Cardiac muscle cell (in vitro differentiated cells and primary cell): ENCODE measurements at regions not wholly inside any gene's neighbourhood (a gene's known extent, or its start where the extent isn't known, plus 50 kb on each side); places are given as distances from the start of the nearest gene placed in this dataset.
A peak's percentile ranks its signal among the peaks of the same experiment; 100 is the strongest.

ENCODE experiments used
- DNase-seq, 2 donors: peaks; one replicate each; pipeline versions ENCODE4 v3.0.0 to v3.0.0-alpha.2; 2010 to 2017; ENCODE audit warnings: low read depth in 1 of 2, low spot score in 1 of 2
- H3K27ac ChIP-seq: fragments of 200-600 bp; sonication (generic); 2 replicates; pipeline ENCODE4 v1.5.1; 2016
- H3K27me3 ChIP-seq: fragments of 200-600 bp; sonication (generic); 2 replicates; pipeline ENCODE4 v1.6.0; 2016; ENCODE audit warnings: control low read depth
- H3K36me3 ChIP-seq: fragments of 200-600 bp; sonication (generic); 2 replicates; pipeline ENCODE4 v1.5.1; 2016; ENCODE audit warnings: control low read depth
- H3K4me1 ChIP-seq: fragments of 200-600 bp; sonication (generic); 2 replicates; pipeline ENCODE4 v1.8.1; 2017; ENCODE audit warnings: low read depth, mild to moderate bottlenecking, mixed run types
- H3K4me3 ChIP-seq: fragments of 200-600 bp; sonication (generic); 2 replicates; pipeline ENCODE4 v1.5.1; 2016; ENCODE audit warnings: mild to moderate bottlenecking
- H3K9me3 ChIP-seq: fragments of 200-600 bp; sonication (generic); 2 replicates; pipeline ENCODE4 v1.5.1; 2017; ENCODE audit warnings: low read depth, mild to moderate bottlenecking, control low read depth
- TF ChIP-seq, protein P1 (sequence below): IDR thresholded peaks from 2 replicates; pipeline ENCODE4 v1.5.1; 2012; ENCODE audit warnings: low read depth, mild to moderate bottlenecking, low read length

- no peaks in the 10 kb centered on the region for H3K9me3 ChIP-seq
- no peaks in the 10 kb centered on the region for H3K27me3 ChIP-seq
- H3K36me3 ChIP-seq, result no peaks in the 10 kb centered on the region
- peak in 1 of 2 donors; percentile 33 for DNase-seq
- TF ChIP-seq, protein P1, sequence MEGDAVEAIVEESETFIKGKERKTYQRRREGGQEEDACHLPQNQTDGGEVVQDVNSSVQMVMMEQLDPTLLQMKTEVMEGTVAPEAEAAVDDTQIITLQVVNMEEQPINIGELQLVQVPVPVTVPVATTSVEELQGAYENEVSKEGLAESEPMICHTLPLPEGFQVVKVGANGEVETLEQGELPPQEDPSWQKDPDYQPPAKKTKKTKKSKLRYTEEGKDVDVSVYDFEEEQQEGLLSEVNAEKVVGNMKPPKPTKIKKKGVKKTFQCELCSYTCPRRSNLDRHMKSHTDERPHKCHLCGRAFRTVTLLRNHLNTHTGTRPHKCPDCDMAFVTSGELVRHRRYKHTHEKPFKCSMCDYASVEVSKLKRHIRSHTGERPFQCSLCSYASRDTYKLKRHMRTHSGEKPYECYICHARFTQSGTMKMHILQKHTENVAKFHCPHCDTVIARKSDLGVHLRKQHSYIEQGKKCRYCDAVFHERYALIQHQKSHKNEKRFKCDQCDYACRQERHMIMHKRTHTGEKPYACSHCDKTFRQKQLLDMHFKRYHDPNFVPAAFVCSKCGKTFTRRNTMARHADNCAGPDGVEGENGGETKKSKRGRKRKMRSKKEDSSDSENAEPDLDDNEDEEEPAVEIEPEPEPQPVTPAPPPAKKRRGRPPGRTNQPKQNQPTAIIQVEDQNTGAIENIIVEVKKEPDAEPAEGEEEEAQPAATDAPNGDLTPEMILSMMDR, result no peak
- no peak overlapping the region for H3K27ac ChIP-seq
- no peaks in the 10 kb centered on the region for H3K4me1 ChIP-seq
- H3K4me3 ChIP-seq, result no peak overlapping the region
These were observed 292.0 kb downstream of the DUSP10 start for GRCh38 chr1:221449801-221450470.

DNA sequence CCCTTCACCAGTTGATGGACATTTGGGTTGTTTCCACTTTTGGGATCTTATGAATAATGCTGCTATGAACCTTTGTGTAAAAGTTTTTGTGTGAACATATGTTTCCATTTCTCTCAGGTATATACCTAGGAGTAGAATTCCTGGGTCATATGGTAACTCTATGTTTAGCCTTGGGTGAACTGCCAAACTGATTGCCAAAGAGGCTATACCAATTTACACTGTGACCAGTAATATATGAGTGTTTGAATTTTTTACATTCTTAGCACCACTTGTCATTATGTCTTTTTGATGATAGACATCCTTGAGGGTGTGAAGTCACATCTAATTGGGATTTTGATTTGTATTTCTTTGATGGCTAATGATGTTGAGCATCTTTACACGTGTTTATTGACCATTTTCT lies 290.1 kb downstream of the DUSP10 start:
- H3K4me3 ChIP-seq, result no peak overlapping the region
- no peak for DNase-seq
- no peaks in the 10 kb centered on the region for H3K4me1 ChIP-seq

GRCh38 chr1:221454096-221454495 lies 287.8 kb downstream of the DUSP10 start:
- Histone ChIP-seq H3K27me3 (no peaks in the 10 kb centered on the region), H3K27ac (no peak overlapping the region), H3K4me3 (no peak overlapping the region), H3K4me1 (no peaks in the 10 kb centered on the region), H3K9me3 (no peaks in the 10 kb centered on the region), H3K36me3 (no peaks in the 10 kb centered on the region)
- TF ChIP-seq, protein P1, result no peak
- no peak for DNase-seq

More for the DNA sequence above, 290.1 kb downstream of the DUSP10 start:
- no peaks in the 10 kb centered on the region for H3K27me3 ChIP-seq
- TF ChIP-seq, protein P1, result no peak
- no peaks in the 10 kb centered on the region for H3K9me3 ChIP-seq
- H3K36me3 ChIP-seq, result no peaks in the 10 kb centered on the region
- H3K27ac ChIP-seq, result no peak overlapping the region

GRCh38 chr1:221456918-221457317 lies 285.0 kb downstream of the DUSP10 start:
- Histone ChIP-seq H3K4me3 (no peak overlapping the region), H3K27me3 (no peaks in the 10 kb centered on the region), H3K4me1 (no peaks in the 10 kb centered on the region), H3K9me3 (no peaks in the 10 kb centered on the region), H3K36me3 (no peaks in the 10 kb centered on the region), H3K27ac (no peak overlapping the region)
- no peak for DNase-seq
- TF ChIP-seq, protein P1, result no peak

DNA sequence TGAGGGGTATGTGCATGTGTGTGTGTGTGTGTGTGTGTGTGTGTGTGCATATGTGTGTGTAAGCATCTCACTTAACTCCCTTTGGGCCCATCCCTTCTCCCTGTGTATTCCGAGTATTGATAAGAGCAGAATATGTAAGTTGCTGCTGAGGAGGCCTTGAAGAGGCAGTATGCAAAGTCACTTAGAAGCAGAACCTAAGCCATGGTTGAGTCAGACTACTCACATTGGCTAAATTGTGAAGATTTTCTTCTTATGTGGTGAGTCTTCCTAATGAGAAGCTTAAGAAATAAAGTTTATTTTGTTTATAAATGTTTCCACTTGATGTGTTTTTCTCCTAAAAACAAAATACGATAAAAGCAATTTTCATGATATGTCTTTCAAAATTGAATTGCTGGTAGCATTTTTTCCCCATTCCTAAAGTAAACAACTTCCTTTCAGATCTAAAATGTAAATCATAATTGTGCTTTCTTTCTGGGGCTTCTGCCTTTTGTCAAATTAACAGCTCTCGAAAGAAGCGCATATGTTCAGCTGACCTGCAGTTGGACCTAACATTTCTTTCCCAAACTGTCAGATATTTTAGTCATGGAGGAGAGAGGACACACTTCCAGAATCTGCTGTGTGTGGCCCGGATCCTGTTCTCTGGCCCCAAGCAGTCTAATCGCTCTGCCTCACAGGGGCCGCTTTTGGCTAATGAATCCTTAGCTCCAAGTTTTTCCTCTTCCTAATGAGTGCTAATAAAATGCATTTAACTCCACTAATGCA lies 284.0 kb downstream of the DUSP10 start:
- TF ChIP-seq, protein P1, result no peak
- no peaks in the 10 kb centered on the region for H3K9me3 ChIP-seq

More for the DNA sequence above, 284.0 kb downstream of the DUSP10 start:
- no peak for DNase-seq
- no peaks in the 10 kb centered on the region for H3K27me3 ChIP-seq
- H3K4me3 ChIP-seq, result no peak overlapping the region
- H3K36me3 ChIP-seq, result no peaks in the 10 kb centered on the region
- no peak overlapping the region for H3K27ac ChIP-seq
- no peaks in the 10 kb centered on the region for H3K4me1 ChIP-seq
